ENCODE measurements at regions not wholly inside any gene's neighbourhood (a gene's known extent, or its start where the extent isn't known, plus 50 kb on each side); places are given as distances from the start of the nearest gene placed in this dataset.
"Not testable (repeated sequence)": the region's sequence is repeated elsewhere in the genome, so short reads cannot be mapped to it uniquely, and the experiment has no call there.

GRCh38 chr12:97075934-97076630 is 169.0 kb downstream of the NEDD1 start:
- H3K27ac ChIP-seq = peak overlapping the region in 1 of 4 donors; percentile 38
- TF ChIP-seq EP300 (IDR thresholded peaks at IDR 0.05) (no peak), POLR2AphosphoS5 (IDR thresholded peaks at IDR 0.05) (no peak)
- no peak overlapping the region for H3K4me3 ChIP-seq
- no peaks in the 10 kb centered on the region for H3K36me3 ChIP-seq
- peaks cover 0 to 16% (median 4%) of the 10 kb centered on the region in 4 donors for H3K4me1 ChIP-seq
- no peak for DNase-seq
- WGBS, 2 donors = 87 to 88% methylated on average over 6 of the region's 6 CpGs
- no peaks in the 10 kb centered on the region for H3K9me3 ChIP-seq
- H3K27me3 ChIP-seq = no peaks in the 10 kb centered on the region
- intact Hi-C loops (cut with DNase I) = no loop called here

DNA sequence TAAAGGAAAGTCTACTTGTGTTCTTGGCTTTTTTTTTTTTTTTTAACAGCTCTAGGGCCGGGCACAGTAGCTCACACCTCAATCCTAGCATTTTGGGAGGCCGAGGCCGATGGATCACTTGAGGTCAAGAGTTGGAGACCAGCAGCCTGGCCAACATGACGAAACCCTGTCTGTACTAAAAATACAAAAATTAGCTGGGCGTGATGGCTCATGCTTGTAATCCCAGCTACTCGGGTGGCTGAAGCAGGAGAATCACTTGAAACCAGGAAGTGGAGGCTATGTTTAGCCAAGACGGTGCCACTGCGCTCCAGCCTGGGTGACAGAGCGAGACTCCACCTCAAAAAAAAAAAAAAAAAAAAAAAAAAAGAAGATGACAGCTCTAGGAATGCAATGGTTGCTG is 169.9 kb downstream of the NEDD1 start:
- H3K9me3 ChIP-seq; H3K27ac ChIP-seq; DNase-seq; H3K4me3 ChIP-seq; intact Hi-C loops (cut with DNase I); H3K27me3 ChIP-seq; H3K36me3 ChIP-seq: not testable (repeated sequence)
- H3K4me1 ChIP-seq = peaks cover 0 to 16% (median 4%) of the 10 kb centered on the region in 4 donors
- 82 to 87% methylated on average over 9 of the region's 9 CpGs for WGBS, 2 donors

- Histone ChIP-seq H3K9me3 (no peaks in the 10 kb centered on the region), H3K4me3 (no peak overlapping the region), H3K36me3 (no peaks in the 10 kb centered on the region), H3K4me1 (no peaks in the 10 kb centered on the region), H3K27me3 (no peaks in the 10 kb centered on the region), H3K27ac (no peak overlapping the region)
- intact Hi-C loops (cut with DNase I) = no loop called here
- DNase-seq = no peak
- TF ChIP-seq POLR2AphosphoS5 (IDR thresholded peaks at IDR 0.05) = no peak
- TF ChIP-seq, protein P1, sequence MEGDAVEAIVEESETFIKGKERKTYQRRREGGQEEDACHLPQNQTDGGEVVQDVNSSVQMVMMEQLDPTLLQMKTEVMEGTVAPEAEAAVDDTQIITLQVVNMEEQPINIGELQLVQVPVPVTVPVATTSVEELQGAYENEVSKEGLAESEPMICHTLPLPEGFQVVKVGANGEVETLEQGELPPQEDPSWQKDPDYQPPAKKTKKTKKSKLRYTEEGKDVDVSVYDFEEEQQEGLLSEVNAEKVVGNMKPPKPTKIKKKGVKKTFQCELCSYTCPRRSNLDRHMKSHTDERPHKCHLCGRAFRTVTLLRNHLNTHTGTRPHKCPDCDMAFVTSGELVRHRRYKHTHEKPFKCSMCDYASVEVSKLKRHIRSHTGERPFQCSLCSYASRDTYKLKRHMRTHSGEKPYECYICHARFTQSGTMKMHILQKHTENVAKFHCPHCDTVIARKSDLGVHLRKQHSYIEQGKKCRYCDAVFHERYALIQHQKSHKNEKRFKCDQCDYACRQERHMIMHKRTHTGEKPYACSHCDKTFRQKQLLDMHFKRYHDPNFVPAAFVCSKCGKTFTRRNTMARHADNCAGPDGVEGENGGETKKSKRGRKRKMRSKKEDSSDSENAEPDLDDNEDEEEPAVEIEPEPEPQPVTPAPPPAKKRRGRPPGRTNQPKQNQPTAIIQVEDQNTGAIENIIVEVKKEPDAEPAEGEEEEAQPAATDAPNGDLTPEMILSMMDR (IDR thresholded peaks at IDR 0.05) = no peak
- TF ChIP-seq POLR2A (IDR thresholded peaks at IDR 0.05) = no peak
- TF ChIP-seq EP300 (IDR thresholded peaks at IDR 0.05) = no peak
Measured at GRCh38 chr12:97082029-97082428, 175.0 kb downstream of the NEDD1 start.

DNA sequence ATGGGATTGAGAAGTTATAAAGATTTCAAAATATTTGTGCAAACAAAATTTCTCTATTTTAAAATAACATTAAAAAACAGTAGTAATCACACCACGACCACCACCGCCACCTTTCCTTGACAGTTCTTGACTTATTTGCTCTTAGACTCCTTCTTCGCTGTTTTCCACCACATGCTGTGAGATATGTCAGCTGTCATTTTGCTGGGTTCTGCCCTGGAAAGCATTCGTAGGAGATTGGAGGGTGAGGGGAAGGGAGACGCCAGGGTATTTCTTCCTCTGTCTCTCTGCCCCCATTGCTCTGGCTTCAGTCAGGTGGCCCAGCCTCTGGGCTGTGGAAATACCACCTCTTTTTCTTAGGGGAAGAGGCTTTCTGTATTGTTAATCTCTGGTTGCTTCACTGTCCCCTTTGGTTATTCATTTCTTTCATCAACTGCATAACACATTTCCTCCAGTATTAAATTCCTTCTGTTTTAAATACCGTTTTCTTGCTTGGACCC is 186.2 kb downstream of the NEDD1 start:
- H3K4me3 ChIP-seq = no peak overlapping the region
- no peak overlapping the region for H3K27ac ChIP-seq
- DNase-seq = no peak
- TF ChIP-seq POLR2AphosphoS5 (IDR thresholded peaks at IDR 0.05) = no peak
- TF ChIP-seq EP300 (IDR thresholded peaks at IDR 0.05) = no peak
- TF ChIP-seq, protein P1 (IDR thresholded peaks at IDR 0.05) = no peak
- H3K27me3 ChIP-seq = no peaks in the 10 kb centered on the region
- intact Hi-C loops (cut with DNase I) = no loop called here
- no peaks in the 10 kb centered on the region for H3K36me3 ChIP-seq
- no peaks in the 10 kb centered on the region for H3K4me1 ChIP-seq
- 62 to 67% methylated on average over 6 of the region's 6 CpGs for WGBS, 2 donors
- no peaks in the 10 kb centered on the region for H3K9me3 ChIP-seq

DNA sequence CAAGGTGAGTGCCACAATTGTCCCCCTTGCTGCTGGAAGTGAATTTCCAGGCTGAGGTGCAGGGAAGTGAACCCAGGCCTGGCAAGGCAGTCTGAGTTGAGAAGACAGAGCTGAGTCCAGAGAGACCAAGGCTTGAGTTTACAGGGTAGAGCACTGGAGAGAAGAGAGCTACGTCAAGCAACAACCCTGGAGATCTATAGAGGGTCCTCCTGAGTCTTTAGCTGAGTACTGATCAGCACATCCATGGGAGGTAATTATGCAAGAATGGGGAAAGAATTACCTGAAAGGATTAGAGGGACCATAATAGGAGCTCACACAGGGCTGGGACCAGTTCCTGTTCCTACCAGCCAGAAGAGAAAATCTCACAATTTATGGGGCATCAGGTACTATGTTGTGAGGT is 190.7 kb downstream of the NEDD1 start:
- H3K27ac ChIP-seq = no peak overlapping the region
- H3K9me3 ChIP-seq = no peaks in the 10 kb centered on the region
- 78 to 83% methylated on average over 1 of the region's 1 CpG for WGBS, 2 donors
- H3K36me3 ChIP-seq = no peaks in the 10 kb centered on the region
- no peak for DNase-seq
- no peaks in the 10 kb centered on the region for H3K4me1 ChIP-seq
- H3K27me3 ChIP-seq = no peaks in the 10 kb centered on the region
- TF ChIP-seq POLR2AphosphoS5 (IDR thresholded peaks at IDR 0.05) = no peak
- no peak for TF ChIP-seq POLR2A (IDR thresholded peaks at IDR 0.05)
- TF ChIP-seq, protein P1 (IDR thresholded peaks at IDR 0.05) = no peak
- no peak for TF ChIP-seq EP300 (IDR thresholded peaks at IDR 0.05)
- intact Hi-C loops (cut with DNase I) = no loop called here
- H3K4me3 ChIP-seq = no peak overlapping the region

- no peak overlapping the region for H3K4me3 ChIP-seq
- no peak overlapping the region for H3K27ac ChIP-seq
- no peak for TF ChIP-seq EP300 (IDR thresholded peaks at IDR 0.05)
- TF ChIP-seq, protein P1 (IDR thresholded peaks at IDR 0.05) = no peak
- no peak for TF ChIP-seq POLR2A (IDR thresholded peaks at IDR 0.05)
- no peak for TF ChIP-seq POLR2AphosphoS5 (IDR thresholded peaks at IDR 0.05)
- no peaks in the 10 kb centered on the region for H3K27me3 ChIP-seq
- DNase-seq = no peak
- no peaks in the 10 kb centered on the region for H3K4me1 ChIP-seq
- no peaks in the 10 kb centered on the region for H3K9me3 ChIP-seq
- intact Hi-C loops (cut with DNase I) = no loop called here
- H3K36me3 ChIP-seq = no peaks in the 10 kb centered on the region
Measured at GRCh38 chr12:97109441-97109840, 202.4 kb downstream of the NEDD1 start.

Data from sigmoid colon (tissue), 6 donors.